Esophagus muscularis mucosa (tissue), 4 donors: ENCODE measurements at regions not wholly inside any gene's neighbourhood (a gene's known extent, or its start where the extent isn't known, plus 50 kb on each side); places are given as distances from the start of the nearest gene placed in this dataset.
"Not testable (repeated sequence)": the region's sequence is repeated elsewhere in the genome, so short reads cannot be mapped to it uniquely, and the experiment has no call there.

ENCODE experiments used
- DNase-seq: peaks from one replicate; pipeline ENCODE4 v3.0.0-alpha.2; 2017; ENCODE audit errors: extremely low spot score
- H3K27ac ChIP-seq, 4 donors: fragments of 200-600 bp; sonication (generic); replicated peaks in 1 of 4; 1 replicate in 3 of 4; 2 replicates in 1 of 4; pipeline ENCODE4 v1.5.1; 2016 to 2019; ENCODE audit warnings: mild to moderate bottlenecking in 1 of 4
- H3K27me3 ChIP-seq, 4 donors: fragments of 200-600 bp; sonication (generic); one replicate each; pipeline versions ENCODE4 v1.5.1 to v1.6.0; 2016 to 2019
- H3K36me3 ChIP-seq, 4 donors: fragments of 200-600 bp; sonication (generic); one replicate each; pipeline ENCODE4 v1.5.1; 2016 to 2019
- H3K4me1 ChIP-seq, 4 donors: fragments of 200-600 bp; sonication (generic); one replicate each; pipeline ENCODE4 v1.5.1; 2016 to 2019
- H3K4me3 ChIP-seq, 4 donors: fragments of 200-600 bp; sonication (generic); 1 replicate in 2 of 4; 2 replicates in 2 of 4; pipeline ENCODE4 v1.5.1; 2016 to 2019; ENCODE audit warnings: mild to moderate bottlenecking in 4 of 4, moderate library complexity in 1 of 4
- H3K9me3 ChIP-seq, 4 donors: fragments of 200-600 bp; sonication (generic); 1 replicate in 3 of 4; 2 replicates in 1 of 4; pipeline ENCODE4 v1.5.1; 2016 to 2019
- EP300 ChIP-seq: sonication (generic); formaldehyde crosslinking; IDR thresholded peaks from one replicate; pipeline ENCODE4 v1.6.1; 2017; ENCODE audit warnings: antibody characterized with exemption
- POLR2A ChIP-seq: fragments of 450-650 bp; IDR thresholded peaks from one replicate; pipeline ENCODE4 v1.6.1; 2017; ENCODE audit warnings: antibody characterized with exemption, moderate library complexity, mild to moderate bottlenecking, low read depth
- POLR2AphosphoS5 ChIP-seq, 2 donors: sonication (generic); formaldehyde crosslinking; IDR thresholded peaks; one replicate each; pipeline ENCODE4 v1.6.1; 2017; ENCODE audit warnings: antibody characterized with exemption in 2 of 2
- WGBS: methylation state at CpG from one replicate; pipeline ENCODE4 v1.1.5; 2018; 5-methylcytosine and 5-hydroxymethylcytosine counted together
- intact Hi-C: fragments of 100-400 bp; cut with DNase I; formaldehyde crosslinking; loops from one replicate; pipeline ENCODE4 v1.15.1; 2023
- TF ChIP-seq, protein P1 (sequence below), 3 experiments: fragments of 200-600 bp in 2 of 3; fragments of 450-650 bp in 1 of 3; sonication (generic) in 2 of 3; IDR thresholded peaks; one replicate each; pipeline ENCODE4 v1.5.1; 2017 to 2019; ENCODE audit warnings: antibody characterized with exemption in 3 of 3, mild to moderate bottlenecking in 2 of 3, moderate library complexity in 1 of 3

DNA sequence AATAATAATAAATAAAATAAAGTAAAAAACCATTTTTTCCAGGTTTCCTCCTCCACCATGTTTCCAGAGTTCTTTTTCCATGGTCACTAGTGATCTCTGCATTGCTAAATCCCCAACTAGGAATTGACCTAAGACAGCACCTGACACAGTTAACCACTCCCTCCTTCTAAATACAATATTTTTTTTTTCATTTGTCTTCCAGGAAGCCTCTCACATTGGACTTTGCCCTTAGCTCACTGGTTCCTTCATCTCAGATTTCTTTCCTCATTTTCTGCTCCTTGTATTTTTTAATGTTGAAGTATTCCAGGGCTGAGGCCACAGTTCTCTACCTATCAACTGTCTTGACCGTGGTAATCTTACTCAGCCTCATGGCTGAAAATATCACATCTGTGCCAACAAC, 187.3 kb upstream of the FAM241A start:
- Histone ChIP-seq H3K27ac (no peak overlapping the region), H3K36me3 (no peaks in the 10 kb centered on the region), H3K4me1 (no peaks in the 10 kb centered on the region), H3K9me3 (no peaks in the 10 kb centered on the region), H3K4me3 (no peak overlapping the region), H3K27me3 (no peaks in the 10 kb centered on the region)
- WGBS = 71% methylated on average over 1 of the region's 1 CpG
- no peak for DNase-seq
- intact Hi-C loops = no loop called here
- TF ChIP-seq EP300 (no peak), POLR2AphosphoS5 (IDR thresholded peaks at IDR 0.05) (no peak), POLR2A (no peak)
- TF ChIP-seq, protein P1, sequence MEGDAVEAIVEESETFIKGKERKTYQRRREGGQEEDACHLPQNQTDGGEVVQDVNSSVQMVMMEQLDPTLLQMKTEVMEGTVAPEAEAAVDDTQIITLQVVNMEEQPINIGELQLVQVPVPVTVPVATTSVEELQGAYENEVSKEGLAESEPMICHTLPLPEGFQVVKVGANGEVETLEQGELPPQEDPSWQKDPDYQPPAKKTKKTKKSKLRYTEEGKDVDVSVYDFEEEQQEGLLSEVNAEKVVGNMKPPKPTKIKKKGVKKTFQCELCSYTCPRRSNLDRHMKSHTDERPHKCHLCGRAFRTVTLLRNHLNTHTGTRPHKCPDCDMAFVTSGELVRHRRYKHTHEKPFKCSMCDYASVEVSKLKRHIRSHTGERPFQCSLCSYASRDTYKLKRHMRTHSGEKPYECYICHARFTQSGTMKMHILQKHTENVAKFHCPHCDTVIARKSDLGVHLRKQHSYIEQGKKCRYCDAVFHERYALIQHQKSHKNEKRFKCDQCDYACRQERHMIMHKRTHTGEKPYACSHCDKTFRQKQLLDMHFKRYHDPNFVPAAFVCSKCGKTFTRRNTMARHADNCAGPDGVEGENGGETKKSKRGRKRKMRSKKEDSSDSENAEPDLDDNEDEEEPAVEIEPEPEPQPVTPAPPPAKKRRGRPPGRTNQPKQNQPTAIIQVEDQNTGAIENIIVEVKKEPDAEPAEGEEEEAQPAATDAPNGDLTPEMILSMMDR (IDR thresholded peaks at IDR 0.05) = no peak

DNA sequence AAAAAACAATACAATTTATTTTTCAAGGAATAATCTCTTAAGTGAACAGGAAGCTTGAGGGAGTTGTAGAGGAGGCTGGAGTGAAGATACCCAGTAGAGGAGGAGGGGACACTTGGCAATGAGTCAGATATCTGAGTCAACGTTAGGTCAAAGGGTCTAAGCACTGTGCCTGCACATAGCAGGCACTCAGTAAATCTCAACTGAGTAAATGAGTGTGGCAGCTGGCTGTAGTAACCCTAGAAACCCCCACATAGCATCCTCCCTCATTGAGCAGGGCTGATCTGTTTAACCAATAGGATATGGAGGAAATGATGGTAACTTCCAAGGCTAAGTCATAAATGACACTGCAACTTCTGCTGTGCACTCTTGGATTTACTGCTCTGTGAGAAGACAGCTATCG, 186.0 kb upstream of the FAM241A start:
- Histone ChIP-seq H3K27me3 (no peaks in the 10 kb centered on the region), H3K27ac (no peak overlapping the region), H3K9me3 (no peaks in the 10 kb centered on the region), H3K4me1 (no peaks in the 10 kb centered on the region), H3K36me3 (no peaks in the 10 kb centered on the region), H3K4me3 (no peak overlapping the region)
- DNase-seq = no peak
- WGBS = 71% methylated on average over 2 of the region's 2 CpGs
- intact Hi-C loops = no loop called here
- no peak for TF ChIP-seq POLR2A
- no peak for TF ChIP-seq POLR2AphosphoS5 (IDR thresholded peaks at IDR 0.05)
- no peak for TF ChIP-seq EP300

DNA sequence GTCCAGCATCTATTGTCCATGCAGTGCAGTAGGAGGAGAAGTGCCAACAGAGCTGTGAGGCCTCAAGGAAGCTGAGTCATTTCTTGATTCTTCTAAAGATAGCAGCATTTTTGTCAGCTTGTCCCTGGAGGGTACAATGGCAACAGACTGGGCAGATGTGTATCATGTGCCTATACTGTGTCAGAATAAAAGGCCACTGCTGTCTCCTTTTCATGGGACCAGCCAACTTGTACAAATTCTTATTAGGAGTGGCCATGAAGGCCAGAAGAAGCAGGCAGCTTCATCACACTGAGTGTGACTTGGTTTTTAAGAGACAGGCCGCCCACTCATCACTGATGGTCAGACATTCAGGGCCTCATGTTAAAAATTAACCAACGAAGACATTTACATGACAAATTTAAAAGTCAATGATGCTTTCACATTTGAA, 185.0 kb upstream of the FAM241A start:
- H3K27ac ChIP-seq = no peak overlapping the region
- intact Hi-C loops = no loop called here
- TF ChIP-seq EP300 = no peak
- TF ChIP-seq POLR2AphosphoS5 (IDR thresholded peaks at IDR 0.05) = no peak
- TF ChIP-seq, protein P1 (IDR thresholded peaks at IDR 0.05) = no peak
- TF ChIP-seq POLR2A = no peak
- no peaks in the 10 kb centered on the region for H3K9me3 ChIP-seq
- no peak overlapping the region for H3K4me3 ChIP-seq
- no peaks in the 10 kb centered on the region for H3K27me3 ChIP-seq
- DNase-seq = no peak
- H3K4me1 ChIP-seq = no peaks in the 10 kb centered on the region
- WGBS = 78% methylated on average over 2 of the region's 2 CpGs
- H3K36me3 ChIP-seq = no peaks in the 10 kb centered on the region

DNA sequence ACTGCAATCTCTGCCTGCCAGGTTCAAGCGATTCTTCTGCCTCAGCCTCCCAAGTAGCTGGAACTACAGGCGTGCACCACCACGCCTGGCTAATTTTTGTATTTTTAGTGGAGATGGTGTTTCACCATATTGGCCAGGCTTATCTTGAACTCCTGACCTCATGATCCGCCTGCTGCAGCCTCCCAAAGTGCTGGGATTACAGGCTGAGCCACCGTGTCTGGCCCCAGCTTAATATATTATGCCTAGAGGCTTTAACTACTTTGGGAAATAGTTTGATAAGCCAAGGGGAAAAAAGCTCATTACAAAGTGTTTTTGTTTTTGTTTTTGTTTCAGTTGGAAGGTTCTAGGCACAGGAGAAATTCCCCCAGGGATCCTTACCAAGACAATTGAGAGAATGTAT, 184.2 kb upstream of the FAM241A start:
- H3K4me3 ChIP-seq, H3K27me3 ChIP-seq, H3K27ac ChIP-seq, H3K4me1 ChIP-seq, DNase-seq, intact Hi-C loops, H3K9me3 ChIP-seq, H3K36me3 ChIP-seq: not testable (repeated sequence)
- 74% methylated on average over 5 of the region's 5 CpGs for WGBS

DNA sequence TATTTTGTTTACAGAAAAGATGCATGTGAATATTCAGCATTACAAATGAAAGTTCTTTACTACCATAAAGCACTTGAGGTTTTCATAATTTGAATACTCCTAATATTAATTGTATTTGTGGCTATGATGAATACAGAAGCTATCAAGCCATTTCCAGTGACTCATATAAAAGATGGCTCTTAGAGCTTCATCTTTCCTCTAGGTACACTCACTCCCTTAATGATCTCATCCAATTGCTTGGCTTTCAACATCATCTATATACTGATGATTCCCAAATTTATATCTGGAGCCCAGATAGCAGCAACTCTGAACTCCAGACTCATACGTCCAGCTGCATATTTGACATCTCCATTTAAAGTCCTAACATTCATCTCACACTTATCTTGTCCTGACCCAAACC, 183.4 kb upstream of the FAM241A start:
- Histone ChIP-seq H3K4me3 (no peak overlapping the region), H3K27me3 (no peaks in the 10 kb centered on the region), H3K4me1 (no peaks in the 10 kb centered on the region), H3K9me3 (no peaks in the 10 kb centered on the region), H3K36me3 (no peaks in the 10 kb centered on the region), H3K27ac (no peak overlapping the region)
- WGBS = 70% methylated on average over 1 of the region's 1 CpG
- intact Hi-C loops = no loop called here
- TF ChIP-seq, protein P1 (IDR thresholded peaks at IDR 0.05) = no peak
- no peak for TF ChIP-seq POLR2A
- no peak for TF ChIP-seq EP300
- no peak for TF ChIP-seq POLR2AphosphoS5 (IDR thresholded peaks at IDR 0.05)
- DNase-seq = no peak

DNA sequence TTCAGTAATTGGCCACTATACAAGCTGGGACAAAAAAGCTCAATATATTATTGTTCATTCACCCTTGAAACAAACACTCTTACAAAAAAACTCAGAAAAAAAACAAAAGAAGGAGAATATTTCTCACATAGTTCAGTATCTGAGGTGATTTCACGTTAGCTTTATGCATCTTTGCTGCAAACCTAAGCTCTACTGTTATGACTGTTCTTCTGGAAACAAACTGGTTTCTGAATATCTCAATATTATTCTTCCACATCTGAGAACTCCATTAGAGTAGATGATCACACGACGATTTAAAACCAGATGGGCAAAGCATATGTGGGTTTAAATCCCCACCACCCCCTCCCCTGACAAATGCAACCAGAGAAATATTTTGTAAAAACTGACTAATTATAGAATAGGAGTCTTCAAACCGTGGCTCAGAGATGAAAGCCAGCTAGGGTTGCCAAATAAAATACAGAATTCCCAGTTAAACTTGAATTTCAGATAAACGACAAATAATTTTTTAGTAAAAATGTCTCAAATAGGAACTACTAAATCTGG, 182.0 kb upstream of the FAM241A start:
- H3K27ac ChIP-seq = no peak overlapping the region
- H3K4me1 ChIP-seq = no peaks in the 10 kb centered on the region
- TF ChIP-seq, protein P1 (IDR thresholded peaks at IDR 0.05) = no peak
- TF ChIP-seq EP300 (no peak), POLR2A (no peak), POLR2AphosphoS5 (IDR thresholded peaks at IDR 0.05) (no peak)
- 60% methylated on average over 5 of the region's 5 CpGs for WGBS
- H3K9me3 ChIP-seq = no peaks in the 10 kb centered on the region
- no peaks in the 10 kb centered on the region for H3K27me3 ChIP-seq
- DNase-seq = no peak
- no peaks in the 10 kb centered on the region for H3K36me3 ChIP-seq
- H3K4me3 ChIP-seq = no peak overlapping the region
- intact Hi-C loops = no loop called here
